GM12878 (cell line): ENCODE measurements at regions not wholly inside any gene's neighbourhood (a gene's known extent, or its start where the extent isn't known, plus 50 kb on each side); places are given as distances from the start of the nearest gene placed in this dataset.

Experiments used
- ATAC-seq: fragments of 200-7000 bp; cut with Tn5 transposase; 3 replicates; pipeline ENCODE4 v1.9.1; 2020; ENCODE audit warnings: mild to moderate bottlenecking, moderate library complexity
- BruUV-seq: library from RNA; stranded (reverse); fragments of 400-500 nt; replicated peaks from 2 replicates; lab custom pipeline; 2021; lab: Mats Ljungman, UMichigan
- CTCF ChIA-PET: fragments of 300-600 bp; sonication (Branson Sonifier 250); formaldehyde crosslinking; extraction: SDS; loops from one replicate; lab custom pipeline; 2021; ENCODE audit warnings: inconsistent platforms; lab: Yijun Ruan, JAX
- POLR2A ChIA-PET: fragments of 350-600 bp; formaldehyde crosslinking; extraction: SDS; loops from one replicate; lab custom pipeline; 2021; ENCODE audit warnings: inconsistent platforms; lab: Charles Lee
- RAD21 ChIA-PET: fragments of 300-600 bp; sonication (Branson Sonifier 250); formaldehyde crosslinking; loops from one replicate; lab custom pipeline; 2023; ENCODE audit warnings: antibody characterized with exemption; ENCODE audit not compliant: unreplicated experiment; lab: Charles Lee
- SMC1A ChIA-PET: fragments of 300-600 bp; sonication (Branson Sonifier 250); formaldehyde crosslinking; loops from one replicate; lab custom pipeline; 2023; ENCODE audit not compliant: unreplicated experiment, uncharacterized antibody; lab: Charles Lee
- DNase-seq: peaks from one replicate; pipeline ENCODE4 v3.0.0-alpha.2; 2011; ENCODE audit warnings: low read depth, low spot score
- FAIRE-seq: peaks from 3 replicates; lab custom pipeline; 2011; peaks lifted over from hg19 to GRCh38; lab: Jason Lieb, UNC
- H2AFZ ChIP-seq: 2 replicates; pipeline ENCODE4 v1.6.0; 2011; ENCODE audit warnings: low read depth, low read length, control low read depth; ENCODE audit not compliant: control insufficient read depth
- H3K27ac ChIP-seq: 2 replicates; pipeline ENCODE4 v1.5.1; 2011; ENCODE audit warnings: control low read depth; ENCODE audit not compliant: control insufficient read depth, insufficient read depth
- H3K27me3 ChIP-seq, 2 experiments: replicated peaks in 1 of 2; 2 replicates each; pipeline versions ENCODE4 v1.6.0 to v1.6.1; 2011; ENCODE audit warnings: low read length in 1 of 2; ENCODE audit not compliant: control insufficient read depth in 2 of 2, insufficient read depth in 2 of 2
- H3K36me3 ChIP-seq, 2 experiments: 2 replicates each; pipeline ENCODE4 v1.5.1; 2011; ENCODE audit warnings: low read length in 1 of 2; ENCODE audit not compliant: control insufficient read depth in 2 of 2, insufficient read depth in 2 of 2
- H3K4me1 ChIP-seq: 2 replicates; pipeline ENCODE4 v1.6.1; 2011; ENCODE audit warnings: mild to moderate bottlenecking, low read length, moderate library complexity, mixed read lengths; ENCODE audit not compliant: control insufficient read depth, insufficient read depth
- H3K4me2 ChIP-seq: 2 replicates; pipeline ENCODE4 v1.6.0; 2011; ENCODE audit warnings: control low read depth; ENCODE audit not compliant: control insufficient read depth, insufficient read depth
- H3K4me3 ChIP-seq: fragments of 200-600 bp; sonication (generic); 2 replicates; pipeline ENCODE4 v1.5.1; 2016
- H3K79me2 ChIP-seq: 2 replicates; pipeline ENCODE4 v1.6.0; 2011; ENCODE audit warnings: low read length; ENCODE audit not compliant: control insufficient read depth, insufficient read depth
- H3K9ac ChIP-seq: 2 replicates; pipeline ENCODE4 v1.8.0; 2011; ENCODE audit warnings: low read length, control low read depth, mixed read lengths; ENCODE audit not compliant: control insufficient read depth, insufficient read depth
- H3K9me3 ChIP-seq: replicated peaks from 3 replicates; pipeline ENCODE4 v1.5.1; 2011; ENCODE audit warnings: mild to moderate bottlenecking, low read length; ENCODE audit not compliant: control insufficient read depth, insufficient read depth
- H4K20me1 ChIP-seq: 2 replicates; pipeline ENCODE4 v1.6.0; 2011; ENCODE audit not compliant: control insufficient read depth, insufficient read depth
- CHD1 ChIP-seq: IDR thresholded peaks from 2 replicates; pipeline ENCODE4 v1.6.1; 2012; ENCODE audit warnings: low read depth, low read length, improper control_type of control experiment
- EP300 ChIP-seq, 2 experiments: fragments of 150-350 bp in 1 of 2; IDR thresholded peaks; 2 replicates each; pipeline ENCODE4 v1.6.1; 2011 to 2012; ENCODE audit warnings: low read depth in 2 of 2, low read length in 2 of 2, borderline replicate concordance in 1 of 2, improper control_type of control experiment in 1 of 2, inconsistent platforms in 1 of 2; ENCODE audit not compliant: control insufficient read depth in 1 of 2
- IRF4 ChIP-seq: IDR thresholded peaks from 2 replicates; pipeline ENCODE4 v1.6.1; 2011; ENCODE audit warnings: low read depth, low read length
- NFYB ChIP-seq: IDR thresholded peaks from 2 replicates; pipeline ENCODE4 v1.6.1; 2011; ENCODE audit warnings: low read depth, mild to moderate bottlenecking, low read length, improper control_type of control experiment, moderate library complexity; ENCODE audit not compliant: insufficient read depth
- NR2C2 ChIP-seq: IDR thresholded peaks from 2 replicates; pipeline ENCODE4 v1.6.1; 2011; ENCODE audit warnings: borderline replicate concordance, low read depth; ENCODE audit not compliant: control insufficient read depth, insufficient read length
- RB1 ChIP-seq: fragments of 450-650 bp; formaldehyde crosslinking; IDR thresholded peaks from 2 replicates; pipeline ENCODE4 v1.6.1; 2017; ENCODE audit warnings: mild to moderate bottlenecking, borderline replicate concordance
- ZBED1 ChIP-seq: IDR thresholded peaks from 2 replicates; pipeline ENCODE4 v1.6.1; 2016; ENCODE audit warnings: borderline replicate concordance
- ZNF274 ChIP-seq: IDR thresholded peaks from one replicate; pipeline ENCODE4 v1.8.0; 2011; ENCODE audit not compliant: insufficient read length, insufficient read depth
- WGBS: methylation state at CpG from one replicate; pipeline ENCODE4 v1.1.6; 2016; ENCODE audit warnings: low lambda C conversion rate; ENCODE audit not compliant: insufficient replicate concordance, insufficient coverage; ENCODE audit errors: missing lambda C conversion rate; 5-methylcytosine and 5-hydroxymethylcytosine counted together
- in situ Hi-C: fragments of 300-500 bp; cut with MboI; formaldehyde crosslinking; loops from 9 replicates; pipeline ENCODE4 v1.14.3; 2018; ENCODE audit warnings: mixed read lengths
- intact Hi-C: fragments of 100-400 bp; cut with micrococcal nuclease; formaldehyde crosslinking; loops from one replicate; pipeline ENCODE4 v1.14.2; 2022; ENCODE audit not compliant: unreplicated experiment
- TF ChIP-seq, protein P1 (sequence below): fragments of 450-650 bp; IDR thresholded peaks from 2 replicates; pipeline ENCODE4 v1.6.1; 2017; ENCODE audit warnings: antibody characterized with exemption, mild to moderate bottlenecking, moderate library complexity
- TF ChIP-seq, protein P2 (sequence below): fragments of 450-650 bp; IDR thresholded peaks from 2 replicates; pipeline ENCODE4 v1.6.1; 2017; ENCODE audit warnings: borderline replicate concordance
- TF ChIP-seq, protein P3 (sequence below): IDR thresholded peaks from 2 replicates; pipeline ENCODE4 v1.6.1; 2011; ENCODE audit warnings: borderline replicate concordance, low read depth, mild to moderate bottlenecking, moderate library complexity, mixed read lengths, low read length; ENCODE audit not compliant: insufficient read depth; ENCODE audit errors: extremely low read length
- TF ChIP-seq, protein P4 (sequence below): fragments of 150-350 bp; IDR thresholded peaks from 2 replicates; pipeline ENCODE4 v1.6.1; 2014; ENCODE audit warnings: mild to moderate bottlenecking, low read depth, low read length

DNA sequence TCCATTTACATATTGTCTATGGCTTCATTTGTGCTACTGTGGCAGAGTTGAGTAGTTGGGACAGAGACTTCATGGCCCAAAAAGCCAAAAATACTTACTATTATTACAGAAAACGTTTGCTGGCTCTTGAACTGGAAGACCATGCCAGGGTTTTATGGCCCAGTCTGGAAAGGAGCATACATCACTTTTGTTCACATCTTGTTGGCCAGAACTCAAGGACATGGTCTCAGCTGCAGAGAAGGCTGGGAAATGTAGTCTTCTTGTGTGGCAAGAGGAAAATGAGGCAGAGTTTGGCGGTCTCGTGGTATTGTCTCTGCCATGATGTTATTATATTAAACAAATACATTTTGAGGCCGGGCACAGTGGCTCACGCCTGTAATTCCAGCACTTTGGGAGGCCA is 509.6 kb downstream of the MED13L start (continued):
- TF ChIP-seq, protein P1, sequence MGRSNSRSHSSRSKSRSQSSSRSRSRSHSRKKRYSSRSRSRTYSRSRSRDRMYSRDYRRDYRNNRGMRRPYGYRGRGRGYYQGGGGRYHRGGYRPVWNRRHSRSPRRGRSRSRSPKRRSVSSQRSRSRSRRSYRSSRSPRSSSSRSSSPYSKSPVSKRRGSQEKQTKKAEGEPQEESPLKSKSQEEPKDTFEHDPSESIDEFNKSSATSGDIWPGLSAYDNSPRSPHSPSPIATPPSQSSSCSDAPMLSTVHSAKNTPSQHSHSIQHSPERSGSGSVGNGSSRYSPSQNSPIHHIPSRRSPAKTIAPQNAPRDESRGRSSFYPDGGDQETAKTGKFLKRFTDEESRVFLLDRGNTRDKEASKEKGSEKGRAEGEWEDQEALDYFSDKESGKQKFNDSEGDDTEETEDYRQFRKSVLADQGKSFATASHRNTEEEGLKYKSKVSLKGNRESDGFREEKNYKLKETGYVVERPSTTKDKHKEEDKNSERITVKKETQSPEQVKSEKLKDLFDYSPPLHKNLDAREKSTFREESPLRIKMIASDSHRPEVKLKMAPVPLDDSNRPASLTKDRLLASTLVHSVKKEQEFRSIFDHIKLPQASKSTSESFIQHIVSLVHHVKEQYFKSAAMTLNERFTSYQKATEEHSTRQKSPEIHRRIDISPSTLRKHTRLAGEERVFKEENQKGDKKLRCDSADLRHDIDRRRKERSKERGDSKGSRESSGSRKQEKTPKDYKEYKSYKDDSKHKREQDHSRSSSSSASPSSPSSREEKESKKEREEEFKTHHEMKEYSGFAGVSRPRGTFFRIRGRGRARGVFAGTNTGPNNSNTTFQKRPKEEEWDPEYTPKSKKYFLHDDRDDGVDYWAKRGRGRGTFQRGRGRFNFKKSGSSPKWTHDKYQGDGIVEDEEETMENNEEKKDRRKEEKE, result no peak
- TF ChIP-seq EP300 (IDR thresholded peaks at IDR 0.05; ENCODE audit: borderline replicate concordance in 1 of 2, control insufficient read depth in 1 of 2, low read depth in 2 of 2, low read length in 2 of 2), result no peak

DNA sequence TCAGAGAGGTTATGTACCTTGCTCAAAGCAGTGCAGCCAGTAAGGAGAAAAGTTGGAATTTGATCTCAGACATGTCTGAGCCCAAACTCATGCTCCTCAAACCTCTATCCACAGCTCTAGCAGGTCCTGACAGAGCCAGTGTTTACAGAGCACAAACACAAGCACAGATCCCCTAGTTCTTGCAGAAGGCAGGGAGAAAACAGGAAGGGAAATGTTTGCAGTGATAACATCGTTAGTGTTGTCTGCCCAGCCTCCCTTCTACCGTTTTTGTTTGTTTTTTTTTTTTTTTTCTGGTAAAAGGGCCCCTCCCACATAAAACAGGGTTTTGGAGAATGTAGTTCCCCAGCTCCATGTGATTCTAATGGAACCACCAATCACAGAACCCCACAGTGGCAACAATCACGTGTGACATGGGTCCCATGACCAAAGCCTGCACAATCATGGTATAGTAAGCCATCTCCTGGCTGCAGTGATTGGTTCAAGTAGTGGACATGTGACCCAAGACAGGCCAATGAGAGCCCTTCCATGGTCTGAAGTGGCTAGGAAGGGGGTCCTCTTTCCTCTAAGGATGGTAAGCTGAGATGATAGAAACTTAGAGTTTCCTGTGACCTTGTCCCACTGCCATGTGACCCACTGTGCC is 513.4 kb downstream of the MED13L start:
- BruUV-seq, result no TSS peak
- WGBS, result 0% methylated on average over 3 of the region's 3 CpGs
- H3K4me2 ChIP-seq, result no peak overlapping the region
- no peaks in the 10 kb centered on the region for H3K79me2 ChIP-seq
- CTCF ChIA-PET, result no interaction called here
- no peaks in the 10 kb centered on the region for H3K36me3 ChIP-seq
- no peak overlapping the region for H3K9ac ChIP-seq
- H3K4me3 ChIP-seq, result no peak overlapping the region
- in situ Hi-C loops (no loop called here), intact Hi-C loops (no loop called here)
- ATAC-seq (no peak), FAIRE-seq (no peak), DNase-seq (no peak)
- H2AFZ ChIP-seq, result no peak overlapping the region
- no peaks in the 10 kb centered on the region for H3K27me3 ChIP-seq
- TF ChIP-seq RB1 (no peak), NFYB (0 out of 2 replicates have a peak, but pooled peaks have one; percentile 23), ZBED1 (no peak), EP300 (IDR thresholded peaks at IDR 0.05; ENCODE audit: borderline replicate concordance in 1 of 2, control insufficient read depth in 1 of 2, low read depth in 2 of 2, low read length in 2 of 2) (no peak), NR2C2 (no peak), CHD1 (no peak), ZNF274 (no peak), IRF4 (no peak)
- TF ChIP-seq, protein P2, sequence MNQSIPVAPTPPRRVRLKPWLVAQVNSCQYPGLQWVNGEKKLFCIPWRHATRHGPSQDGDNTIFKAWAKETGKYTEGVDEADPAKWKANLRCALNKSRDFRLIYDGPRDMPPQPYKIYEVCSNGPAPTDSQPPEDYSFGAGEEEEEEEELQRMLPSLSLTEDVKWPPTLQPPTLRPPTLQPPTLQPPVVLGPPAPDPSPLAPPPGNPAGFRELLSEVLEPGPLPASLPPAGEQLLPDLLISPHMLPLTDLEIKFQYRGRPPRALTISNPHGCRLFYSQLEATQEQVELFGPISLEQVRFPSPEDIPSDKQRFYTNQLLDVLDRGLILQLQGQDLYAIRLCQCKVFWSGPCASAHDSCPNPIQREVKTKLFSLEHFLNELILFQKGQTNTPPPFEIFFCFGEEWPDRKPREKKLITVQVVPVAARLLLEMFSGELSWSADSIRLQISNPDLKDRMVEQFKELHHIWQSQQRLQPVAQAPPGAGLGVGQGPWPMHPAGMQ, result no peak
- TF ChIP-seq, protein P3, sequence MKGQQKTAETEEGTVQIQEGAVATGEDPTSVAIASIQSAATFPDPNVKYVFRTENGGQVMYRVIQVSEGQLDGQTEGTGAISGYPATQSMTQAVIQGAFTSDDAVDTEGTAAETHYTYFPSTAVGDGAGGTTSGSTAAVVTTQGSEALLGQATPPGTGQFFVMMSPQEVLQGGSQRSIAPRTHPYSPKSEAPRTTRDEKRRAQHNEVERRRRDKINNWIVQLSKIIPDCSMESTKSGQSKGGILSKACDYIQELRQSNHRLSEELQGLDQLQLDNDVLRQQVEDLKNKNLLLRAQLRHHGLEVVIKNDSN, result peak; percentile 24
- TF ChIP-seq, protein P4, sequence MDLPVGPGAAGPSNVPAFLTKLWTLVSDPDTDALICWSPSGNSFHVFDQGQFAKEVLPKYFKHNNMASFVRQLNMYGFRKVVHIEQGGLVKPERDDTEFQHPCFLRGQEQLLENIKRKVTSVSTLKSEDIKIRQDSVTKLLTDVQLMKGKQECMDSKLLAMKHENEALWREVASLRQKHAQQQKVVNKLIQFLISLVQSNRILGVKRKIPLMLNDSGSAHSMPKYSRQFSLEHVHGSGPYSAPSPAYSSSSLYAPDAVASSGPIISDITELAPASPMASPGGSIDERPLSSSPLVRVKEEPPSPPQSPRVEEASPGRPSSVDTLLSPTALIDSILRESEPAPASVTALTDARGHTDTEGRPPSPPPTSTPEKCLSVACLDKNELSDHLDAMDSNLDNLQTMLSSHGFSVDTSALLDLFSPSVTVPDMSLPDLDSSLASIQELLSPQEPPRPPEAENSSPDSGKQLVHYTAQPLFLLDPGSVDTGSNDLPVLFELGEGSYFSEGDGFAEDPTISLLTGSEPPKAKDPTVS, result no peak
- H4K20me1 ChIP-seq, result no peaks in the 10 kb centered on the region
- RAD21 ChIA-PET, result no interaction called here
- SMC1A ChIA-PET, result interaction anchor here (0.9 kb wide), 1 partner anchor 857 kb away, joined by 3 read pairs; no protein-coding TSS in a partner anchor
- POLR2A ChIA-PET, result no interaction called here
- H3K4me1 ChIP-seq, result no peaks in the 10 kb centered on the region
- H3K9me3 ChIP-seq, result no peaks in the 10 kb centered on the region
- H3K27ac ChIP-seq, result no peak overlapping the region
